Stomach (tissue), 4 donors: ENCODE measurements at regions not wholly inside any gene's neighbourhood (a gene's known extent, or its start where the extent isn't known, plus 50 kb on each side); places are given as distances from the start of the nearest gene placed in this dataset.
"Not testable (repeated sequence)": the region's sequence is repeated elsewhere in the genome, so short reads cannot be mapped to it uniquely, and the experiment has no call there.

ENCODE experiments used
- POLR2A ChIP-seq, 4 donors: fragments of 450-650 bp; IDR thresholded peaks; one replicate each; pipeline ENCODE4 v1.6.1; 2016; ENCODE audit warnings: antibody characterized with exemption in 4 of 4, control low read depth in 2 of 4, mild to moderate bottlenecking in 1 of 4, moderate library complexity in 1 of 4
- POLR2AphosphoS5 ChIP-seq, 3 donors: sonication (generic); formaldehyde crosslinking; IDR thresholded peaks; one replicate each; pipeline ENCODE4 v1.6.1; 2016; ENCODE audit warnings: antibody characterized with exemption in 3 of 3
- TF ChIP-seq, protein P1 (sequence below), 7 experiments: fragments of 450-650 bp in 4 of 7; fragments of 200-600 bp in 3 of 7; sonication (generic) in 3 of 7; IDR thresholded peaks; one replicate each; pipeline ENCODE4 v1.5.1; 2016 to 2019; ENCODE audit warnings: antibody characterized with exemption in 7 of 7, control low read depth in 2 of 7, mild to moderate bottlenecking in 1 of 7

DNA sequence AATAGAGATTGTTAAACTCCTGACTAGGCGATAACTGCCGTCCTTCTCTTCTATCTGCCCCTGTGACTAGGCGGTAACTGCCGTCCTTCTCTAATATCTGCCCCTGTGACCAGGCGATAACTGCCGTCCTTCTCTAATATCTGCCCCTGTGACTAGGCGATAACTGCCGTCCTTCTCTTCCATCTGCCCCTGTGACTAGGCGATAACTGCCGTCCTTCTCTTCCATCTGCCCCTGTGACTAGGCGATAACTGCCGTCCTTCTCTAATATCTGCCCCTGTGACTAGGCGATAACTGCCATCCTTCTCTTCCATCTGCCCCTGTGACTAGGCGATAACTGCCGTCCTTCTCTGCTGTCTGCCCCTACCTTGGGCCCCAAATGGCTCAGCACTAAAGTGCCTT is 59.5 kb upstream of the FRG1 start:
- TF ChIP-seq, protein P1, sequence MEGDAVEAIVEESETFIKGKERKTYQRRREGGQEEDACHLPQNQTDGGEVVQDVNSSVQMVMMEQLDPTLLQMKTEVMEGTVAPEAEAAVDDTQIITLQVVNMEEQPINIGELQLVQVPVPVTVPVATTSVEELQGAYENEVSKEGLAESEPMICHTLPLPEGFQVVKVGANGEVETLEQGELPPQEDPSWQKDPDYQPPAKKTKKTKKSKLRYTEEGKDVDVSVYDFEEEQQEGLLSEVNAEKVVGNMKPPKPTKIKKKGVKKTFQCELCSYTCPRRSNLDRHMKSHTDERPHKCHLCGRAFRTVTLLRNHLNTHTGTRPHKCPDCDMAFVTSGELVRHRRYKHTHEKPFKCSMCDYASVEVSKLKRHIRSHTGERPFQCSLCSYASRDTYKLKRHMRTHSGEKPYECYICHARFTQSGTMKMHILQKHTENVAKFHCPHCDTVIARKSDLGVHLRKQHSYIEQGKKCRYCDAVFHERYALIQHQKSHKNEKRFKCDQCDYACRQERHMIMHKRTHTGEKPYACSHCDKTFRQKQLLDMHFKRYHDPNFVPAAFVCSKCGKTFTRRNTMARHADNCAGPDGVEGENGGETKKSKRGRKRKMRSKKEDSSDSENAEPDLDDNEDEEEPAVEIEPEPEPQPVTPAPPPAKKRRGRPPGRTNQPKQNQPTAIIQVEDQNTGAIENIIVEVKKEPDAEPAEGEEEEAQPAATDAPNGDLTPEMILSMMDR (IDR thresholded peaks at IDR 0.05) = not testable (repeated sequence)
- TF ChIP-seq POLR2A, POLR2AphosphoS5 (IDR thresholded peaks at IDR 0.05): not testable (repeated sequence)
